ENCODE measurements at regions not wholly inside any gene's neighbourhood (a gene's known extent, or its start where the extent isn't known, plus 50 kb on each side); places are given as distances from the start of the nearest gene placed in this dataset.
"Not testable (repeated sequence)": the region's sequence is repeated elsewhere in the genome, so short reads cannot be mapped to it uniquely, and the experiment has no call there.

GRCh38 chr13:26883613-26884257 is 123.1 kb upstream of the GPR12 start:
- no peak for DNase-seq

GRCh38 chr13:26882731-26883130 is 122.1 kb upstream of the GPR12 start:
- no peak for DNase-seq

GRCh38 chr13:26881154-26881553 is 120.6 kb upstream of the GPR12 start:
- DNase-seq: no peak

GRCh38 chr13:26880735-26881134 is 120.1 kb upstream of the GPR12 start:
- DNase-seq: no peak

- no peak for DNase-seq
Measured at GRCh38 chr13:26878438-26878837, 117.9 kb upstream of the GPR12 start.

- no peak for DNase-seq
Measured at GRCh38 chr13:26873386-26873698, 112.8 kb upstream of the GPR12 start.

- peak in 1 of 2 donors; percentile 58 for DNase-seq
Measured at GRCh38 chr13:26872525-26873385, 112.2 kb upstream of the GPR12 start.

GRCh38 chr13:26867451-26868091 is 107.0 kb upstream of the GPR12 start:
- DNase-seq: no peak

- no peak for DNase-seq
Measured at GRCh38 chr13:26864576-26864975, 104.0 kb upstream of the GPR12 start.

GRCh38 chr13:26861941-26862340 is 101.4 kb upstream of the GPR12 start:
- DNase-seq: no peak

GRCh38 chr13:26855921-26856320 is 95.3 kb upstream of the GPR12 start:
- peak; percentile 32 to 84 for DNase-seq

- peak; percentile 54 to 74 for DNase-seq
Measured at GRCh38 chr13:26855071-26855470, 94.5 kb upstream of the GPR12 start.

GRCh38 chr13:26853323-26853722 is 92.7 kb upstream of the GPR12 start:
- no peak for DNase-seq

- no peak for DNase-seq
Measured at GRCh38 chr13:26847281-26847680, 86.7 kb upstream of the GPR12 start.

GRCh38 chr13:26845063-26845462 is 84.5 kb upstream of the GPR12 start:
- not testable (repeated sequence) for DNase-seq

- no peak for DNase-seq
Measured at GRCh38 chr13:26839682-26840081, 79.1 kb upstream of the GPR12 start.

- DNase-seq: no peak
Measured at GRCh38 chr13:26838821-26839220, 78.2 kb upstream of the GPR12 start.

GRCh38 chr13:26837997-26838396 is 77.4 kb upstream of the GPR12 start:
- DNase-seq: no peak

GRCh38 chr13:26837102-26837501 is 76.5 kb upstream of the GPR12 start:
- no peak for DNase-seq

- DNase-seq: no peak
Measured at GRCh38 chr13:26836626-26837025, 76.0 kb upstream of the GPR12 start.

GRCh38 chr13:26834646-26835045 is 74.1 kb upstream of the GPR12 start:
- DNase-seq: peak in 1 of 2 donors; percentile 34

- no peak for DNase-seq
Measured at GRCh38 chr13:26831336-26831908, 70.8 kb upstream of the GPR12 start.

- no peak for DNase-seq
Measured at GRCh38 chr13:26829716-26830115, 69.1 kb upstream of the GPR12 start.

- peak in 1 of 2 donors; percentile 39 for DNase-seq
Measured at GRCh38 chr13:26824581-26824980, 64.0 kb upstream of the GPR12 start.

Data from hippocampal formation (tissue), 2 donors.